CD4-positive, alpha-beta T cell treated with Interleukin-4 for 4 hours (primary cell): ENCODE measurements at regions not wholly inside any gene's neighbourhood (a gene's known extent, or its start where the extent isn't known, plus 50 kb on each side); places are given as distances from the start of the nearest gene placed in this dataset.
A peak's percentile ranks its signal among the peaks of the same experiment; 100 is the strongest.

Source experiments
- DNase-seq: peaks from one replicate; pipeline ENCODE4 v3.0.0-alpha.2; 2020

GRCh38 chr21:41048623-41049022 lies 119.3 kb upstream of the BACE2 start:
- no peak for DNase-seq

- DNase-seq = no peak
Measured at GRCh38 chr21:41052820-41053555, 115.0 kb upstream of the BACE2 start.

- DNase-seq = no peak
Measured at GRCh38 chr21:41054018-41054578, 113.9 kb upstream of the BACE2 start.

- DNase-seq = no peak
Measured at GRCh38 chr21:41055266-41055665, 112.7 kb upstream of the BACE2 start.

GRCh38 chr21:41059871-41060270 lies 108.1 kb upstream of the BACE2 start:
- no peak for DNase-seq

GRCh38 chr21:41061701-41062100 lies 106.3 kb upstream of the BACE2 start:
- DNase-seq = no peak

GRCh38 chr21:41064334-41064791 lies 103.6 kb upstream of the BACE2 start:
- no peak for DNase-seq

- no peak for DNase-seq
Measured at GRCh38 chr21:41064951-41065350, 103.0 kb upstream of the BACE2 start.

GRCh38 chr21:41065539-41065938 lies 102.4 kb upstream of the BACE2 start:
- no peak for DNase-seq

- DNase-seq = no peak
Measured at GRCh38 chr21:41066086-41066938, 101.6 kb upstream of the BACE2 start.

GRCh38 chr21:41067709-41068108 lies 100.3 kb upstream of the BACE2 start:
- no peak for DNase-seq

- no peak for DNase-seq
Measured at GRCh38 chr21:41068496-41068895, 99.5 kb upstream of the BACE2 start.

GRCh38 chr21:41068967-41069642 lies 98.9 kb upstream of the BACE2 start:
- peak; percentile 18 for DNase-seq

- no peak for DNase-seq
Measured at GRCh38 chr21:41070284-41070683, 97.7 kb upstream of the BACE2 start.

GRCh38 chr21:41071258-41072171 lies 96.4 kb upstream of the BACE2 start:
- no peak for DNase-seq

- DNase-seq = no peak
Measured at GRCh38 chr21:41073558-41073957, 94.4 kb upstream of the BACE2 start.

GRCh38 chr21:41074396-41075184 lies 93.4 kb upstream of the BACE2 start:
- DNase-seq = no peak

- no peak for DNase-seq
Measured at GRCh38 chr21:41075656-41076055, 92.3 kb upstream of the BACE2 start.

GRCh38 chr21:41076064-41076463 lies 91.9 kb upstream of the BACE2 start:
- DNase-seq = no peak

GRCh38 chr21:41079159-41079558 lies 88.8 kb upstream of the BACE2 start:
- DNase-seq = no peak

GRCh38 chr21:41080485-41081121 lies 87.4 kb upstream of the BACE2 start:
- DNase-seq = no peak
